ENCODE measurements at regions not wholly inside any gene's neighbourhood (a gene's known extent, or its start where the extent isn't known, plus 50 kb on each side); places are given as distances from the start of the nearest gene placed in this dataset.
A peak's percentile ranks its signal among the peaks of the same experiment; 100 is the strongest.
"Not testable (repeated sequence)": the region's sequence is repeated elsewhere in the genome, so short reads cannot be mapped to it uniquely, and the experiment has no call there.

- H3K4me3 ChIP-seq (ENCODE audit: low read depth in 2 of 2, low read length in 2 of 2) = peak overlapping the region in 1 of 2 experiments; percentile 21; a peak in 1 of 4 replicates
- H3K4me1 ChIP-seq (ENCODE audit: control insufficient read depth, insufficient read depth, low read length) = no peaks in the 10 kb centered on the region
- TF ChIP-seq POLR2AphosphoS5 (IDR thresholded peaks at IDR 0.05; ENCODE audit: low read depth, low read length) (no peak), REST (IDR thresholded peaks at IDR 0.05; ENCODE audit: insufficient read depth in 1 of 2, low read depth in 2 of 2, low read length in 1 of 2) (no peak), SIN3A (IDR thresholded peaks at IDR 0.05; ENCODE audit: borderline replicate concordance, insufficient read depth, low read depth, low read length) (no peak), CTCF (IDR thresholded peaks at IDR 0.05) (no peak), TCF7L2 (IDR thresholded peaks at IDR 0.05; ENCODE audit: low read depth, low read length) (no peak)
- ATAC-seq (no peak), DNase-seq (ENCODE audit: low read depth, low spot score) (no peak)
- BruUV-seq (replicated peaks) = no TSS peak
- no peaks in the 10 kb centered on the region for H3K36me3 ChIP-seq (ENCODE audit: control insufficient read depth, insufficient read depth, low read length)
- H3K27me3 ChIP-seq (ENCODE audit: control insufficient read depth, insufficient read depth, low read length) = no peaks in the 10 kb centered on the region
- intact Hi-C loops (cut with micrococcal nuclease; ENCODE audit: unreplicated experiment) = no loop called here
- CTCF ChIA-PET = no interaction called here
- no peaks in the 10 kb centered on the region for H3K9me3 ChIP-seq (ENCODE audit: control insufficient read depth, insufficient read depth, low read depth, low read length)
- in situ Hi-C loops (cut with HindIII; ENCODE audit: low pct_unique_long_range_greater_than_20kb, low sequenced_read_pairs) = no loop called here
- 0 out of 2 replicates have a peak overlapping the region, but pooled peaks have one; percentile 2 for H3K27ac ChIP-seq (ENCODE audit: low read length)
- POLR2A ChIA-PET = no interaction called here
These were observed 74.8 kb downstream of the SERINC2 start for GRCh38 chr1:31487721-31488293.

- DNase-seq (ENCODE audit: low read depth, low spot score) = no peak
- no peak for ATAC-seq
- CTCF ChIA-PET = no interaction called here
- in situ Hi-C loops (cut with HindIII; ENCODE audit: low pct_unique_long_range_greater_than_20kb, low sequenced_read_pairs) = no loop called here
- H3K4me1 ChIP-seq (ENCODE audit: control insufficient read depth, insufficient read depth, low read length) = no peaks in the 10 kb centered on the region
- TF ChIP-seq SIN3A (IDR thresholded peaks at IDR 0.05; ENCODE audit: borderline replicate concordance, insufficient read depth, low read depth, low read length) = no peak
- no peak for TF ChIP-seq POLR2AphosphoS5 (IDR thresholded peaks at IDR 0.05; ENCODE audit: low read depth, low read length)
- no peak for TF ChIP-seq CTCF (IDR thresholded peaks at IDR 0.05)
- no peak for TF ChIP-seq REST (IDR thresholded peaks at IDR 0.05; ENCODE audit: insufficient read depth in 1 of 2, low read depth in 2 of 2, low read length in 1 of 2)
- TF ChIP-seq TCF7L2 (IDR thresholded peaks at IDR 0.05; ENCODE audit: low read depth, low read length) = no peak
- no peak overlapping the region for H3K4me3 ChIP-seq (ENCODE audit: low read depth in 2 of 2, low read length in 2 of 2)
- BruUV-seq (replicated peaks) = no TSS peak
- H3K27me3 ChIP-seq (ENCODE audit: control insufficient read depth, insufficient read depth, low read length) = no peaks in the 10 kb centered on the region
- H3K36me3 ChIP-seq (ENCODE audit: control insufficient read depth, insufficient read depth, low read length) = no peaks in the 10 kb centered on the region
- H3K9me3 ChIP-seq (ENCODE audit: control insufficient read depth, insufficient read depth, low read depth, low read length) = no peaks in the 10 kb centered on the region
- H3K27ac ChIP-seq (ENCODE audit: low read length) = no peak overlapping the region
- POLR2A ChIA-PET = no interaction called here
- intact Hi-C loops (cut with micrococcal nuclease; ENCODE audit: unreplicated experiment) = no loop called here
These were observed 75.5 kb downstream of the SERINC2 start for GRCh38 chr1:31488528-31488927.

GRCh38 chr1:31489575-31489974 lies 76.6 kb downstream of the SERINC2 start:
- H3K27me3 ChIP-seq (ENCODE audit: control insufficient read depth, insufficient read depth, low read length); ATAC-seq; POLR2A ChIA-PET; H3K9me3 ChIP-seq (ENCODE audit: control insufficient read depth, insufficient read depth, low read depth, low read length); H3K36me3 ChIP-seq (ENCODE audit: control insufficient read depth, insufficient read depth, low read length); intact Hi-C loops (cut with micrococcal nuclease; ENCODE audit: unreplicated experiment); CTCF ChIA-PET; H3K4me1 ChIP-seq (ENCODE audit: control insufficient read depth, insufficient read depth, low read length); in situ Hi-C loops (cut with HindIII; ENCODE audit: low pct_unique_long_range_greater_than_20kb, low sequenced_read_pairs); BruUV-seq (replicated peaks); H3K4me3 ChIP-seq (ENCODE audit: low read depth in 2 of 2, low read length in 2 of 2); H3K27ac ChIP-seq (ENCODE audit: low read length); DNase-seq (ENCODE audit: low read depth, low spot score): not testable (repeated sequence)

All from Panc1 (cell line).